GM08714 (cell line): ENCODE measurements at regions not wholly inside any gene's neighbourhood (a gene's known extent, or its start where the extent isn't known, plus 50 kb on each side); places are given as distances from the start of the nearest gene placed in this dataset.
"Not testable (repeated sequence)": the region's sequence is repeated elsewhere in the genome, so short reads cannot be mapped to it uniquely, and the experiment has no call there.

Source experiments
- H3K4me3 ChIP-seq: fragments of 200-500 bp; sonication (Bioruptor generic); 2 replicates; pipeline ENCODE4 v1.5.1; 2014; ENCODE audit warnings: mild to moderate bottlenecking, low read length, inconsistent platforms
- ZNF274 ChIP-seq: IDR thresholded peaks from 2 replicates; pipeline ENCODE4 v1.6.1; 2012; ENCODE audit warnings: mild to moderate bottlenecking, low read depth, low read length

- TF ChIP-seq ZNF274: no peak
- H3K4me3 ChIP-seq: no peak overlapping the region
Observed at GRCh38 chr12:60724984-60725383, 1129.2 kb downstream of the SLC16A7 start.

GRCh38 chr12:60752589-60752988, 1156.8 kb downstream of the SLC16A7 start:
- no peak overlapping the region for H3K4me3 ChIP-seq
- TF ChIP-seq ZNF274: no peak

- no peak overlapping the region for H3K4me3 ChIP-seq
- TF ChIP-seq ZNF274: no peak
Observed at GRCh38 chr12:60758224-60758623, 1162.4 kb downstream of the SLC16A7 start.

- no peak overlapping the region for H3K4me3 ChIP-seq
- TF ChIP-seq ZNF274: no peak
Observed at GRCh38 chr12:60760965-60761364, 1165.1 kb downstream of the SLC16A7 start.

- H3K4me3 ChIP-seq: not testable (repeated sequence)
Observed at GRCh38 chr12:60801166-60801565, 1205.3 kb downstream of the SLC16A7 start.

- H3K4me3 ChIP-seq: no peak overlapping the region
- no peak for TF ChIP-seq ZNF274
Observed at GRCh38 chr12:60803147-60803546, 1207.3 kb downstream of the SLC16A7 start.

- no peak for TF ChIP-seq ZNF274
- no peak overlapping the region for H3K4me3 ChIP-seq
Observed at GRCh38 chr12:60805364-60805763, 1209.5 kb downstream of the SLC16A7 start.

GRCh38 chr12:60819794-60820193, 1224.0 kb downstream of the SLC16A7 start:
- no peak for TF ChIP-seq ZNF274
- no peak overlapping the region for H3K4me3 ChIP-seq

GRCh38 chr12:60822580-60822979, 1226.8 kb downstream of the SLC16A7 start:
- TF ChIP-seq ZNF274: no peak
- H3K4me3 ChIP-seq: no peak overlapping the region

GRCh38 chr12:60830381-60830780, 1234.6 kb downstream of the SLC16A7 start:
- H3K4me3 ChIP-seq: no peak overlapping the region
- no peak for TF ChIP-seq ZNF274

- TF ChIP-seq ZNF274: no peak
Observed at GRCh38 chr12:60832290-60832689, 1236.5 kb downstream of the SLC16A7 start.

GRCh38 chr12:60834372-60834771, 1238.5 kb downstream of the SLC16A7 start:
- no peak for TF ChIP-seq ZNF274
- no peak overlapping the region for H3K4me3 ChIP-seq

More at GRCh38 chr12:60832290-60832689, 1236.5 kb downstream of the SLC16A7 start:
- H3K4me3 ChIP-seq: no peak overlapping the region

- no peak for TF ChIP-seq ZNF274
- H3K4me3 ChIP-seq: no peak overlapping the region
Observed at GRCh38 chr12:60834806-60835205, 1239.0 kb downstream of the SLC16A7 start.

- no peak for TF ChIP-seq ZNF274
- H3K4me3 ChIP-seq: no peak overlapping the region
Observed at GRCh38 chr12:60836651-60837050, 1240.8 kb downstream of the SLC16A7 start.

GRCh38 chr12:60842181-60842580, 1246.4 kb downstream of the SLC16A7 start:
- TF ChIP-seq ZNF274: no peak
- H3K4me3 ChIP-seq: no peak overlapping the region

GRCh38 chr12:60844101-60844500, 1248.3 kb downstream of the SLC16A7 start:
- no peak for TF ChIP-seq ZNF274
- H3K4me3 ChIP-seq: no peak overlapping the region

GRCh38 chr12:60844875-60845274, 1249.0 kb downstream of the SLC16A7 start:
- TF ChIP-seq ZNF274: no peak
- no peak overlapping the region for H3K4me3 ChIP-seq

GRCh38 chr12:60845696-60846095, 1249.9 kb downstream of the SLC16A7 start:
- TF ChIP-seq ZNF274: no peak
- no peak overlapping the region for H3K4me3 ChIP-seq
